ENCODE measurements at regions not wholly inside any gene's neighbourhood (a gene's known extent, or its start where the extent isn't known, plus 50 kb on each side); places are given as distances from the start of the nearest gene placed in this dataset.

DNA sequence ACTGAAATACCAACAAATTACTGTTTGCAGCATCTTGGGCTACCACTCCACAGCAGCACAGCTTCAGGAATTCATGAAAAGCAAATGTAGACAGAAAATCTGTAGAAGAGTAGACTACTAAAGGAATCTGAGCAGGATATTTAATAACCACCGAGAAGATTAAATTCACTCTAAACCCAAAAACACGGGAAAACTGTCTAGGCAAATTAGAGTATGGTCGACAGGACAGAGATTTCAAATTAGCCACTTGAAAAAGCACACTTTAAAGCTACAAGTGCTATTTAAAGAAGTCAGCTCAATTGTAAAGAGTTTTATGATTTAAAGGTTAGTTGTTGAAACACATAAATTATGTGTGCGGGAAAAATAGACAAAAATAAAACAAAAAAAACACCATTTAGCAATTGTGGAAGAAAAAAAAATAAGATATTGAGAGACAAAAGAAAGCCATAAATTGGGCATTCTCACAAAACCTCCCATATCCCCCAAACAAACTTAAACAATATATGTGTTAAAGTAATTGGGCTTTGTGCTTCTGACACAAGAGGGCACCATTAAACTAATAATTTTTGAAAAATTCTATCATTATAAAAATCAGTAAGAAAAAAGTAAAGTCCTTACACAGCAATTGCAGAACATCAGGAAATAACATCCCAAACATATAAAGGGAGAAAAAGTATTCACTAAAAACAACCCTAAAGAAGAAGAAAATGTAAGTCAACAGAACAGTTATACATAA lies 880.8 kb downstream of the TECRL start:
- peak; percentile 76 for DNase-seq (ENCODE audit: low read depth)
- peak; percentile 45 for TF ChIP-seq CTCF (conservative IDR thresholded peaks at IDR 0.05; ENCODE audit: low read depth, low read length)
- H3K4me3 ChIP-seq (ENCODE audit: low read length), result no peak overlapping the region

DNA sequence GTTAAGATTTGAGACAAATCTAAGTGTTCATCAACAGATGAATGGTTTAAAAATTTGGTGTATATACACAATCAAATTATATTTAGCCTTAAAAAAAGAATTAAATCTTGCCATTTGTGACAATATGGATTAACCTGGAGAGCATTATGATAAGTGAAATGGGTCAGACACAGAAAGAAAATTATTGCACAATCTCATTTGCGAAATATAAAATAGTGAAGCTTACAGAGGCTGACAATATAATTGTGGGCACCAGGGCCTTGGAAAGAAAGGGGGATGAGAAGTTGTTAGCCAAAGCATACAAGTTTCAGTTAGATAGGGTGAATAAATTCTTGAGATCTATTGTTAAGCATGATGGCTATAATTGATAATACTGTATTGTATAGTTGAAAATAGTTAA lies 883.0 kb downstream of the TECRL start:
- no peak overlapping the region for H3K4me3 ChIP-seq (ENCODE audit: low read length)
- TF ChIP-seq CTCF (conservative IDR thresholded peaks at IDR 0.05; ENCODE audit: low read depth, low read length), result no peak
- DNase-seq (ENCODE audit: low read depth), result no peak

DNA sequence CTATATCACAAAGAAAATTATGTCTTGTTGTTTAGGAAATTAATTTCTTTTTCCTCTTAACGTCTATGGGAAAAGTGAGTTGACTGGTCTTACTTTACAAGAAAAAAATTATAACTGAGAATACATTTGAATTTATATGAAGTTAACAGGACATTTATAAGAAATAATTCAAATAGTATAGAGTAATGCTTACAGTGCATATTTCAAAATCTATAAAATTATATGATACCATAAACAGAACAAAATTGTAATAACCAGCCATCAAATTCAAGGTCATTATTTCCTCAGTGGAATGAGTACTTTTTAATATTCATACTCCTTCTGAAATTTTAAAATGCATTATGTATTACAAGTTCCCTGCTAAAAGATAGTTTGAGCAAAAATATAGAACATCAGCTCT lies 884.5 kb downstream of the TECRL start:
- no peak overlapping the region for H3K4me3 ChIP-seq (ENCODE audit: low read length)
- DNase-seq (ENCODE audit: low read depth), result no peak
- TF ChIP-seq CTCF (conservative IDR thresholded peaks at IDR 0.05; ENCODE audit: low read depth, low read length), result no peak

DNA sequence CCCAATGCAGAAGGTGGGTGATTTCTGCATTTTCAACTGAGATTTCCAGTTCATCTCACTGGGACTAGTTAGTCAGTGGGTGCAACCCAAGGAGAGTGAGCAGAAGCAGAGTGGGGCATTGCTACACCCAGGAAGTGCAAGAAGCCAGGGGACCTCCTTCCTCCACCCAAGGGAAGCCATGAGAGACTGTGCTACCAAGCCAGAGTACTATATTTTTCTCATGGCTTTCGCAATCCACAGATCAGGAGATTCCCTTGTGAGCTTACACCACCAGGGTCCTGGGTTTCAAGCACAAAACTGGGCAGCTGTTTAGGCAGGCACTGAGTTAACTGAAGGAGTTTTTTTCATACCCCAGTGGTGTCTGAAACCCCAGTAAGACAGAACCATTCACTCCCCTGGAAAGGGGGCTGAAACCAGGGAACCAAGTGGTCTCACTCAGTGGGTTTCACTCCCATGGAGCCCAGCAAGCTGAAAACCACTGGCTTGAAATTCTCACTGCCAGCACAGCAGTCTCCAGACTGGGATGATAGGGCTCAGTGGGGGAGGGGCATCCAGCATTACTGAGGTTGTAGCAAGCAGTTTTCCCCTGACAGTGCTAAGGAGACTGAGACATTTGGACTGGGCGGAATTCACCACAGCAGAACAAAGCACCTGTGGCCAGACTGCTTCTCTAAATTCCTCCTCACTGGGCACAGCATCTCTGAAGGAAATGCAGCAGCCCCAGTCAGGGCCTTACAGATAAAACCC lies 903.4 kb downstream of the TECRL start:
- no peak for DNase-seq (ENCODE audit: low read depth)
- no peak overlapping the region for H3K4me3 ChIP-seq (ENCODE audit: low read length)
- TF ChIP-seq CTCF (conservative IDR thresholded peaks at IDR 0.05; ENCODE audit: low read depth, low read length), result no peak

GRCh38 chr4:63493265-63493664 lies 916.0 kb downstream of the TECRL start:
- DNase-seq (ENCODE audit: low read depth), result no peak
- no peak for TF ChIP-seq CTCF (conservative IDR thresholded peaks at IDR 0.05; ENCODE audit: low read depth, low read length)
- H3K4me3 ChIP-seq (ENCODE audit: low read length), result no peak overlapping the region

GRCh38 chr4:63492515-63492914 lies 916.7 kb downstream of the TECRL start:
- no peak overlapping the region for H3K4me3 ChIP-seq (ENCODE audit: low read length)
- no peak for DNase-seq (ENCODE audit: low read depth)
- no peak for TF ChIP-seq CTCF (conservative IDR thresholded peaks at IDR 0.05; ENCODE audit: low read depth, low read length)

- no peak for TF ChIP-seq CTCF (conservative IDR thresholded peaks at IDR 0.05; ENCODE audit: low read depth, low read length)
- H3K4me3 ChIP-seq (ENCODE audit: low read length), result no peak overlapping the region
Observed at GRCh38 chr4:63464393-63464792, 944.9 kb downstream of the TECRL start.

More at GRCh38 chr4:63464393-63464792, 944.9 kb downstream of the TECRL start:
- DNase-seq (ENCODE audit: low read depth), result no peak

Measured in retinal pigment epithelial cell (primary cell).